ENCODE measurements at regions not wholly inside any gene's neighbourhood (a gene's known extent, or its start where the extent isn't known, plus 50 kb on each side); places are given as distances from the start of the nearest gene placed in this dataset.

GRCh38 chr2:18503376-18504228 lies 56.9 kb downstream of the RDH14 start:
- no peak for DNase-seq

GRCh38 chr2:18502142-18502541 lies 58.3 kb downstream of the RDH14 start:
- no peak for DNase-seq

GRCh38 chr2:18501729-18502128 lies 58.7 kb downstream of the RDH14 start:
- no peak for DNase-seq

- DNase-seq: no peak
Observed at GRCh38 chr2:18501156-18501555, 59.3 kb downstream of the RDH14 start.

- no peak for DNase-seq
Observed at GRCh38 chr2:18500333-18500732, 60.1 kb downstream of the RDH14 start.

GRCh38 chr2:18498531-18498930 lies 61.9 kb downstream of the RDH14 start:
- DNase-seq: no peak

- DNase-seq: no peak
Observed at GRCh38 chr2:18496516-18496915, 63.9 kb downstream of the RDH14 start.

GRCh38 chr2:18495058-18495457 lies 65.4 kb downstream of the RDH14 start:
- DNase-seq: no peak

GRCh38 chr2:18492721-18493120 lies 67.7 kb downstream of the RDH14 start:
- DNase-seq: no peak

- DNase-seq: no peak
Observed at GRCh38 chr2:18491577-18491976, 68.9 kb downstream of the RDH14 start.

GRCh38 chr2:18490901-18491300 lies 69.6 kb downstream of the RDH14 start:
- no peak for DNase-seq

GRCh38 chr2:18487106-18487913 lies 73.1 kb downstream of the RDH14 start:
- DNase-seq: no peak

- DNase-seq: no peak
Observed at GRCh38 chr2:18484625-18485024, 75.8 kb downstream of the RDH14 start.

GRCh38 chr2:18483896-18484295 lies 76.6 kb downstream of the RDH14 start:
- no peak for DNase-seq

- no peak for DNase-seq
Observed at GRCh38 chr2:18482666-18483065, 77.8 kb downstream of the RDH14 start.

- no peak for DNase-seq
Observed at GRCh38 chr2:18479947-18480369, 80.5 kb downstream of the RDH14 start.

GRCh38 chr2:18477293-18477692 lies 83.2 kb downstream of the RDH14 start:
- DNase-seq: no peak

- no peak for DNase-seq
Observed at GRCh38 chr2:18476484-18476883, 84.0 kb downstream of the RDH14 start.

- DNase-seq: no peak
Observed at GRCh38 chr2:18475884-18476283, 84.6 kb downstream of the RDH14 start.

- no peak for DNase-seq
Observed at GRCh38 chr2:18474700-18475099, 85.8 kb downstream of the RDH14 start.

- DNase-seq: no peak
Observed at GRCh38 chr2:18473241-18474181, 86.9 kb downstream of the RDH14 start.

GRCh38 chr2:18467749-18468360 lies 92.6 kb downstream of the RDH14 start:
- DNase-seq: no peak

Measured in activated T-cell treated with anti-CD3 and anti-CD28 coated beads, Interleukin-2, amount 50 U/mL, for 1 hour (primary cell).